WTC11 (cell line): ENCODE measurements at regions not wholly inside any gene's neighbourhood (a gene's known extent, or its start where the extent isn't known, plus 50 kb on each side); places are given as distances from the start of the nearest gene placed in this dataset.

Source experiments
- AFF4 ChIP-seq: sonication (generic); formaldehyde crosslinking; IDR thresholded peaks from 2 replicates; pipeline ENCODE4 v1.8.1; 2023; ENCODE audit warnings: mild to moderate bottlenecking, missing genetic modification reagents, borderline replicate concordance
- ATF3 ChIP-seq: sonication (generic); formaldehyde crosslinking; conservative IDR thresholded peaks from 2 replicates; pipeline ENCODE4 v1.8.1; 2022; ENCODE audit warnings: mild to moderate bottlenecking, missing genetic modification reagents
- CTCF ChIP-seq: fragments of 200-600 bp; IDR thresholded peaks from 2 replicates; pipeline ENCODE4 v1.8.0; 2022; ENCODE audit warnings: antibody characterized with exemption
- ELF4 ChIP-seq: sonication (generic); formaldehyde crosslinking; IDR thresholded peaks from 2 replicates; pipeline ENCODE4 v1.8.1; 2022; ENCODE audit warnings: low read depth, mild to moderate bottlenecking, moderate library complexity, missing genetic modification reagents
- ERG ChIP-seq: fragments of 250-450 bp; sonication (Bioruptor Pico); IDR thresholded peaks from 2 replicates; pipeline ENCODE4 v1.8.0; 2021; ENCODE audit warnings: mild to moderate bottlenecking
- HMGXB4 ChIP-seq: sonication (generic); formaldehyde crosslinking; IDR thresholded peaks from 2 replicates; pipeline ENCODE4 v1.8.1; 2023; ENCODE audit warnings: mild to moderate bottlenecking, moderate library complexity, missing genetic modification reagents
- IRF1 ChIP-seq: sonication (generic); formaldehyde crosslinking; IDR thresholded peaks from 2 replicates; pipeline ENCODE4 v1.8.0; 2023; ENCODE audit warnings: missing genetic modification reagents
- MAX ChIP-seq: sonication (generic); formaldehyde crosslinking; IDR thresholded peaks from 2 replicates; pipeline ENCODE4 v1.8.0; 2022; ENCODE audit warnings: mild to moderate bottlenecking, missing genetic modification reagents
- NFE2L1 ChIP-seq: sonication (generic); formaldehyde crosslinking; IDR thresholded peaks from 2 replicates; pipeline ENCODE4 v1.8.1; 2023; ENCODE audit warnings: missing genetic modification reagents
- SOX15 ChIP-seq: fragments of 250-450 bp; sonication (Bioruptor Pico); IDR thresholded peaks from 2 replicates; pipeline ENCODE4 v1.9.0; 2021; ENCODE audit warnings: mild to moderate bottlenecking
- TCF7 ChIP-seq: sonication (generic); formaldehyde crosslinking; IDR thresholded peaks from 2 replicates; pipeline ENCODE4 v1.8.0; 2022; ENCODE audit warnings: mild to moderate bottlenecking, low read depth, missing genetic modification reagents, moderate library complexity
- TEAD1 ChIP-seq: sonication (generic); formaldehyde crosslinking; IDR thresholded peaks from 2 replicates; pipeline ENCODE4 v1.8.0; 2022; ENCODE audit warnings: mild to moderate bottlenecking, missing genetic modification reagents
- USF2 ChIP-seq: sonication (generic); formaldehyde crosslinking; IDR thresholded peaks from 2 replicates; pipeline ENCODE4 v1.8.1; 2023; ENCODE audit warnings: mild to moderate bottlenecking, missing genetic modification reagents, moderate library complexity

GRCh38 chr4:22957774-22958309, 265.1 kb downstream of the GBA3 start:
- TF ChIP-seq ATF3 (CRISPR knock-in tag) (no peak), MAX (no peak), CTCF (no peak), ERG (CRISPR knock-in tag) (no peak), IRF1 (no peak), HMGXB4 (CRISPR knock-in tag) (no peak), SOX15 (no peak), AFF4 (CRISPR knock-in tag) (no peak), TEAD1 (CRISPR knock-in tag) (no peak), NFE2L1 (CRISPR knock-in tag) (no peak), ELF4 (CRISPR knock-in tag) (no peak), USF2 (CRISPR knock-in tag) (no peak), TCF7 (CRISPR knock-in tag) (no peak)
